Activated T-cell treated with anti-CD3 and anti-CD28 coated beads, Interleukin-2, amount 50 U/mL, for 1 hour (primary cell): ENCODE measurements at regions not wholly inside any gene's neighbourhood (a gene's known extent, or its start where the extent isn't known, plus 50 kb on each side); places are given as distances from the start of the nearest gene placed in this dataset.

Experiments
- DNase-seq: peaks from one replicate; pipeline ENCODE4 v3.0.0-alpha.2; 2020

DNA sequence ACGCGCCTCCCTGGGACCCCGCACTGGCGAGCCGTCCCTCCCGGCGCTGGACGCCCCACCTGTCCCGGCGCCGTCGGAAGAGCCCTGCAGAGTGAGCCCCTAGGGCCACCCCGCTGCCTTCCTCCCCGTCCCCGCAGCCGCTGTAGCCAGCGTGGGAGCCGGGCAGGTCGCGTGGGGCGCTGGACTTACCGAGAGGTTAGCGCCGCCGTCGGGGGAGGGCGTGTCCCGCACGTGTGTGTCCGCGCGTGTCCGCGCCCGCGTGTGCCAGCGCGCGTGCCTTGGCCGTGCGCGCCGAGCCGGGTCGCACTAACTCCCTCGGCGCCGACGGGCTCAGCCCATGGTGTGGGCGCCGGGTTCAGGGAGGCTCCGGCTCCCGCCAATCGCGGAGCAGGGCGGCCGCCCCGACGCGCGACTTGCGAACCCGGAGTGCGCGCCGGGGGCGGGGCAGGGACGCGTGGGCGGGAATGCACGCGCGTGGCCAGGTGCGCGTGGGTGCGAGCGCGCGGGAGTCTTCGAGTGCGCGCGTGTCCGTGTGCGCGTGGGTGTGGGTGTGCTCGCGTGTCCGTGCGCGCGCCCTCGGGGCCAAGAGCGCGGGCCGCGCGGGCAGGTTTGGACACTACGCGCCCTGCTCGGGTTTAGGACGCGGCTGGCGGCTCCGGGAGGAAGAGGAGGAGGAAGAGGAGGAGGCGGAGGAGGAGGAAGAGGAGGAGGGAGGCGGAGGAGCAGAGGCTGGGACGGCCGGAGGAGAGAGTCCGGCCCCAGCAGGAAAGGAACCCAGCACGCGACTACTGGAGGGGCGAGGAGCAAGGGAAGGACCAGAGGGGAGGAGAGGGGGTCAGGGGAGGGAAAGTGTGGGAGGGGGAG is 145.2 kb upstream of the ETS2 start:
- DNase-seq, result no peak

DNA sequence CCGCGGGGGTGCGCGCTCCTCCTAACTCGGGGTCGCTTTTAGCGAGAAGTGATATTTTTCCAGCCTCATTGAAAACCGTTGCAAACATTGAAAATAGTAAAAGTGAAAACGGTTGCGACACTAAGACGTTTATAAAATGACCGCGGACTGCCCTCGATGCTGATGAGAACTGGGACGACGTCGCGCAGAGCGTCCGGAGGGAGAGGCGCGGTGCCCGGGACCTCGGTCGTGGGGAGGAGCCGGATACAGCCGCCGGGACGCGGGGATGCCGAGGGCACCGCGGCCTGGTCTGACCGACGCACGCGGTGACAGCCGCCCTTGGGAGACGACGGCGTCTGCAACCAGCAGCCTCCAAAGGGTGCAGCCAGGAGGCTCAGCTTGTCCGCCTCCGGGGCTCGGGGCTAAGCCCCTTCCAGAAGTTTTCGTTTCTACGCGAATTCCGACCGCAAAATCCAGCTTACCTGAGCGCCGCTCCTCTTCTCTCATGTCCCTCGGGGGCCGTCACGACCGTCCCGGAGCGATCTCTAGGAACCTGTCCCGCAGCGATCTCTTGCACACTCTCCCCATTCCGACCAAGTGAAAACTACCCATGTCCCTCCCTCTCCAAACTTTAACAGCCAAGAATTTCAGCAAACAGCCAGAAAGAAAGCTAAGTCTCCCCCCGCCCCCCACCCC is 144.4 kb upstream of the ETS2 start:
- no peak for DNase-seq

DNA sequence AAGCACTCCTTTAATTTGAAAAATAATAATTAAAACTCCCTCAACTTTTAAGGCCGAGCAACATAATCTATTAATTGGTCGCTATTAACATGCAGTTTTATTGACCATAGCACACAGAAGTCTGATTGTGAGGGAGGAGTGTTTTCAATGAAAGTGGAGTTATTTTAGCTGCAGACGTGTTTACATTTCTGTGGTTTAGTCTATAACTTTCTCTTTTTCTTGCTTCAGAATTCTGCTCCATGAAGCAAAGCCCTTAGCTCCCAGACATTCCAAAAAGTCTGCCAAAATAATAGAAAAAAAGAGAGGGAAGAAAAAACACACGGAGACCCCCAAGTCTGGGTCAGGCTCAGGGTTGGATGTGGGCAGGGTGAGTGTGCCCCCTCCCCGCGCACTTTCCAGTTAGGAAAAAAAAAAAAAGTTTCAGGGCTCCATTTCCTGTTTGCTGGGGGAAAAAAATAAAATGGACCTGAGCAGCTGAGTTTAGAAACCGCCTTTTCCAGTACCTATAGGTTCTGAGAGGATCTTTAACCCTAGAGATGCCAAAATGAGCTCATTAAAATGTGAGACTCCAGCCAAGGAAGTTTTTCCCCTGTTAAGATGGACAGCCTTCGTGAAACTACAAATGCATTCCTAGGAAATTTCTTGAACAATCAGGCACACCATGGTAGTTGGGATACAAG is 143.7 kb upstream of the ETS2 start:
- DNase-seq, result no peak

DNA sequence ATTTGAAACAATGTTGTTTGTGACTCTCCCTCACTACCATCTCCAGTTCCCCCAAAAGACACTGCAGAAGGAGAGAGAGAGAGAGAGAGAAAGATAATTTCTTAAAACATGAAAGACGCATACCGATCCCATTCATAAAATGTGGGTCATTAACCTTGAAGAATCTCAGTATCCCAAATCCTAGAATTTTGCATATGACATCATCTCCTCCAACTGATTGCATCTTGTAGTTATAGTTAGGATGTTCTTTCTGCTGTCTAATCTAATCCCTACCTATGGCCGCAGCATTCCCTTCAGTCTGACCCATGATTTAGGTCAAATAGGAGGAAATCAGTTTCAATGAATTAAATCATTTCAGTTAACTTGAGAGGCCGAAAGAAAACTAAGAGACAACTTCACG is 142.4 kb upstream of the ETS2 start:
- DNase-seq, result no peak

DNA sequence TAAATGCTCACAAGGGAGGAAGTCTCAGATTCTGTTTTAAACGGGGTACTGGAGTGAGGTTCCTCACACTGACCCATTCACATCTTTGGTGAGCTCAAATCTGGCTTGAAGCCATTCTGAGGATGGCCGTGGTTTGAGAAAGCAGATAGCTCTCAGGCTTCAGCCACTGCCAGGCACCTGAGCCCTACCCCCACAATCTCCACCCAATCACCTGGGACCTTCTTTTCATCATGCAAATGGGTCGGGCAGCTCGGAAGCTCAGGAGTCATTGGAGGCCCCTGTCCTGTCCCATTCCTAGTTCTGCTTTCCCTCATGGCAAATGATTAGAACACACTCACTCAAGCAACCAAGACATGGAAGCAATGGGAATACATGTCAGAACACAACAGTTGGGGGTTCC is 141.4 kb upstream of the ETS2 start:
- DNase-seq, result no peak

DNA sequence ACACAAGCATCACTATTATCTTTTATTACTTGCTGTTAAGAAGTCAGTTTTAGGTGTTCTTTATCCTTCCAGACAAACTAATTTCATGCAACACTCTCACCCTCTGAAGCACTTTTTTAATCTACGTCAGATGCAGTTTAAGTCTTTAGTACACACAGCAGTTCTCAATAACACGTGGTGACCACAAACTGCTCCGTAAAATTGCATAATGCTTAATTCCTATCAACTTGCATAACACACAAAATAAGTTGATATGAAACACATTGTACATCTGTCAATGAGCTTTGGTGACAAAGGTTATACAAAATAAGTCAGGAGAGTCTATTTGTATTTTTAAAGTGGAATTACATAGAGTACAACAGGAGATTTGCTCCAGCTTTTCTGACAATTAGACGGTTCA is 140.9 kb upstream of the ETS2 start:
- no peak for DNase-seq

DNA sequence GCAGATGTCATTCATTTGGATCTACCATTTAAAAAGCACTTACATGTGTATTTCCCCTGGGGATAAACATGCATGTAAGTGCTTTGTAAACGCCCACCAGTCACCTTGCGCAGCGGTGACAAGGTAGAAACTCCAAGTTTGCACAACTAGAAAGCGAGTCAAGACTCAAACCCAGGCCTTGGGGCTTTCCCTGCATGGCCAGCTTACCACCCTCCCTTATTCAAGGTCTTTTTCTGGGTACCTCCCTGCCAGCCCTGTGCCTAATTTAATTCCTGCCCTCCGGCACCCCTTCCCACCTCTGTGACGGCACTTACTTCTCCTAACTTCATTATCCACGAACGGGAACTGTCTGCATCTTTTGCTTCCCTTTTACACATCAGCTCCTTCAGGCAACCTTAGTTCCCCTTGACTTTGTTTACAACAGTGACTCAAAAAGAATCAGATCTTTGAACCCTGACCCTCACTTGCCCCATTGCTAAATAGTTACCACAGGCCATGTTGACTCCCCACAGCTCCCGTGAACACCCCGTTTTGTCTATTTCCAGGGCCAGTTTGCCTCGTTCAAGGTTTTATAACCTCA is 138.3 kb upstream of the ETS2 start:
- DNase-seq, result no peak

DNA sequence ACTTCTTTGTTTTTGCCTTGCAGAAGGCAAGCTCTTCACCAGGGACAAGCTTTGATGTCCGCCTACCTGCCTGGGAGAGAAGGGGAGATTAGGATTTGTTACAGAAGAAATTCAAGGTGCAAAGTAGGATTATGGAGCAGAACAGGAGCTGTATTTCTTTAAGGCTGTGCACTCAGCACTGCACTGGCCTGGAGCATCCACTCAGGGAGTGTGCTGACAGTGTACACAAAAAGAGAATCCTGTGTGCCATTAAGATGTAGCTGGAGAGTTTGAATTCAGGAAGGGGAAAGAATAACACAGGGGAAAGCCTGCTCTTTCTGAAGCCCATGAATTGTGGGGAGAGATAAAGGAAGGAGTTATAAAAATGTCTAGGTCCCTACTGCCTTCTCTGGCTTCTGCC is 137.7 kb upstream of the ETS2 start:
- no peak for DNase-seq

DNA sequence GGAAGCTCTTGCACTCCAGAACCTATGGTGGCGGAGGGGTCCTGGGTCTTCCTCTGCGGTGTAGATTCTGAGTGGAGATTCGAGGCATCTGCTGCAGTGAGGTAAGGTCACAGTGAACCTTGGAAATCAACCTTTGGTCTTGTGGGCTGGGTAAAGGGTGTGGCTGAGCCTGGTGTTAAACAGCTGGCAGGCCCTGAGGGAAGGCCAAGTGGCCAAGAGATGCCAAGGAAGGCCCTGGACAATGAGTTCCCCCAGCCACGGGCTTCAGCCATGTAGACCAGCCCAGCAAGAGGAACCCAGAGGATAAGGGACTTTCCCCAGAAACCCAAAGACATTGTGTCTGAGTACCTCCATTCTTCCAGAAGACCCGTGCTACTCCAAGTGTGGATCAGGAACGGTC is 137.2 kb upstream of the ETS2 start:
- DNase-seq, result no peak

DNA sequence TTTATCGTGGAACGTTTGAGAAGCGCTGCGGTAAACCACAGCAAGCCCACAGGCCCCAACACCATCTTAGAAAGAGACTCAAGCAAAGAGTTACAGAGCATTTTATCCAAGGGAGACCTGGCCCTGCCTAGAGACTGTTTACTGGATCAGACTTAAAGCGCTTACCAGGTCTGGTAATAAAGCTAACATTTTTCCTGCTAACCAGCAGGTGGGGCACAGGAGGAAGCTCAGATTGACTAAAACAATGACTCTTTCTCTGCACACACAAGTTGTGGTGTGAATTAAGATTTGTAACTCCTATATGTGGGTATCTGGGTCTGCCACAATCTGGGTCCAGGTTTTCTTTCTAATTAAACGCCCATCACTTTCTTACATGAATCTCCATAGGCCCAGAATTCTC is 136.5 kb upstream of the ETS2 start:
- no peak for DNase-seq

DNA sequence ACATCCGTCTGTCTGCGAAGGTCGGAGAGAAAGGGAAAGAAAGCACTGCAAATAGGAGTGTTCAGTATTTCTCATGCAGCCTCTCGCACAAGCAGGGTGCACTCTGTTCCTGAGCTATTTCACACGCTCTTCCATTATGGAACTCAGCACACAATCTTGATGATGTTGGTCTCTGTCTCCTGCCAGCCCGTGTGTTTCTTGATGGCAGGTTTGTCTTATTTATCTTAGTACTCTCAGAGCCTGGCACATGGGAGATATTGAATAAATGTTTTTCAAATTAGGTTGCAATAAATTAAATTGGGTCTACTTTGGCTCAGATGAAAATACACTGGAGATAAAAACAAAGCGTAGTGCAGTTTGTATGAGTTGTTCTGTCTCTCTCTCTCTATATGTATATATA is 134.9 kb upstream of the ETS2 start:
- DNase-seq, result no peak

DNA sequence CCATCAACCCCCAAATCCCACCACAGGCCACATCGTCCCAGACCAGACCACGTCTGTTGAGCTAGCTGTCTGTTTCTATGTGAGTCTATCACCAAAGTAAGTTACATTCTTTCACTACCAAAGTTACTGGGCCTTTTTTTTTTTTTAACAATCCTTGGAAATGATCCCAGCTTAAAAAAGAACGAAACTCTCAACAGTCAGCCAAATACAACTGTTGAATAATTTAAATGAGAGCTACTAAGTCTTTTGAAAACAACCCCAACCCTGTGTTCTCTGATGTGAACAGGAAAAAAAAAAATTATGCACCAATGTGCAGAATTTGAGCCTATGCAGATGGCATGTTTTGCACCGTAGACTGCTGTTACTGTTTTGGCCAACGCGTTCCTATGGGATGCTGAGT is 134.0 kb upstream of the ETS2 start:
- no peak for DNase-seq

DNA sequence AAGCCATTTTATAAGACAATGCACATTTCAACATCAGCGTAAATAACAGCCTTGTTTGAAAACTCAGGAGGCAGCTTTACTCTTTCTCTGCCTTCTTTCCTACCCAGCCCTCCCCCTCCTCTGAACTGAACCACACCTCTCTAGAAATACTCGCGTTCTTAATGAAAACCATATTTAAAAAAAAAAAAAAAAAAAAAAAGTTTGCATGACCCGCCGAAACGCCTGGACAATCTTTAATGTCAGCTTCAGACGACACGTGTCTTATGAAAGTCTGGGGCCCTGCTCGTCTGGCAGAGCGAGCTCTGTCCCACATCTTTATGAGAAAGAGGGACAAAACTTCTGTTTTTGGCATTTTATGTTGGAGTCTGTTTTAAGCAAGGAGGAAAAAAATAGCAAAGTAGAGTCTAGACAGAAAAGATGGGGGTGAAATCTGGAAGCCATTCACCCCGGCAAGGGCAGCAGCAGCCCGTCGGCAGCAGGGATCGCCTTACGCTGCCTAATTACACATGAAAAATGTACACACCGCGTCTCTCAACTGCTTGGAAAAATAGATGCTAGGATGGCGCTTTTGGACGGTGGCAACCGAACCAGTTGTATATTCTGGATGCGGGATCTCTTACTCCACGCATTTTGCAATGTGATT is 130.4 kb upstream of the ETS2 start:
- no peak for DNase-seq

DNA sequence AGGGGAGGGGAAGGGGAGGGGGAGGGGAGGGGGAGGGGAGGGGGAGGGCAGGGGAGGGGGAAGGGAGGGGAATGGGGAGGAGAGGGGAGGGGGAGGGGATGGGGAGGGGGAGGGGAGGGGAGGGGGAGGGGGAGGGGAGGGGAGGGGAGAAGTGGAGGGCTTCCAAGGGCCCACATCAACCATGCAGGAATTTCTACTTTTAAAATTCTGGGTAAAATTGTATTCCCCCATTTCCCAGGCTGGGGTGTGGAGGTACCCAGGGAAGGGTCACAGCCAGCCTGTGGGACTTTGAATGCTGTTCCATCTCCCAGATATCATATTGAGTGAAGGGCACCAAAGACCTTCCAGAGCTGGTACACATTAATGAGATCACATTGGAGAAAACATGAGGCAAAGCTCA is 126.9 kb upstream of the ETS2 start:
- no peak for DNase-seq

DNA sequence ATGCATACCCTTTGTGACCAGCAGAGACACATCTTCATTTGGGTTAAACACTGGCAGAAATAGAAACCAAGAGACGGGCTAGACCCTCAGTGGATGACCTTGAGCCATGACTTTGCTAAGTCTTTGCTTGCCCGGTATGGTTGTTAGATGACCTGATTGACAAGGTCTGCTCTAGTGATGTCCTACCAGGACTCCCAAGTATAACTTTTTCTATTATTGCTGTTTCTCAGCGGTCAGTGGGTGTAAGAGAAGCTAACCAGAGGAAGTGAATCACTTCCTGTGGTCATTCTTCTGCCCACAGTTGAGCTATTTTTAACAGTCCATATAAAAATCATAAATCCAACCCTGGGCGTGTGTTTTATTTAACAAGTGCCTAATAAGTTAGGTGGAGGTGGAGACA is 126.2 kb upstream of the ETS2 start:
- no peak for DNase-seq

DNA sequence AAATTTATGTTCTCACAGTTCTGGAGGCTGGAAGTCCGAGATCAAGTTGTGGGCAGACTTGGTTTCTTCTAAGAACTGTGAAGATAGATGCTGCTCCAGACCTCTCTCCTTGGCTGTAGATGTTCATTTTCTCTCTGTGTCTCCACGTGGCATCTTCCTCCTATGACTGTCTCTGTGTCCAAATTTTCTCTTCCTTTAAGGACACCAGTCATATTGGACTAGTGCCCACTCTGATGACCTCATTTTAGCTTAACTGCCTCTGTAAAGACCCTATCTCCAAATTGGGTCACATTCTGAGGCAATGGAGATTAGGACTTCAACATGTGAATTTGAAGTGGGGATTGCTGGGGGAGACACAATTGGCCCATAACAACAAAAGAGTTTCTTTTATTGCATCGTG is 125.3 kb upstream of the ETS2 start:
- no peak for DNase-seq

DNA sequence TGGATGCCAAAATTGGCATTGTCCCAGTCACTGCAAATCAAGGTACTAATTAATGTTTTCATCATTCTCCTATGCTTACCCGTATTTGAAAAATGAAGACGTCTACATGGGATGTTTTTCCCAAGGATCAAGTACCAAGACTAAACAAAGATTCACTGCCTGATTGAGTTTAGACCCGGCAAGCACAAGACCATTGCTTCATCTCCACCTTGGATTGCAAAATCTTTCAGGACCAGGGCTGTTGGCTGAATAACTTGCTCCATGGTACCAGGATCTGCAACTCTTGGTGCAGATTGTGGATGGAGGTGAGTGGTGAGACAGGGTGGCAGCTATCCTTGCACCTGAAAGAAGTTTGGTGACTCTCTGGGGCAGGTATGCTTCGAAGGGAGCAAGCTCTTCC is 122.5 kb upstream of the ETS2 start:
- DNase-seq, result no peak

DNA sequence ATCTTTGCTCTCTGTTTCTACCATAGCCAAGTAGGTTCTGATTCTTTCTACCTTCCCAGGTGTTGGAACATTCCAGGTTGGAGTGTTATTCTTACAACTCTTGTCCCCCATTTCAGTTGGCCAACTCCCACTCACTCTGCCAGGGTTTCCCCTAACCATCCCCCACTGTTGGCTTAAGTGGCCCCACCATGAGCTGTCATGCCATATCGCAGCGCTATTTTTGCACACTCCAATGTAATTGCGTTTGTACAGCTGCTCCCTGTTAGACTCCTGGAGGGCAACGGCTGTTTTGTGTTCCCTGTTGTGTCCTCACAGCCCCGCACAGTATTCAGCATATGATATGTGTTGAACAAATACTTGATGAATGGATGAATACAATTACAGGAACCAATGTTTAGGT is 117.7 kb upstream of the ETS2 start:
- DNase-seq, result no peak

DNA sequence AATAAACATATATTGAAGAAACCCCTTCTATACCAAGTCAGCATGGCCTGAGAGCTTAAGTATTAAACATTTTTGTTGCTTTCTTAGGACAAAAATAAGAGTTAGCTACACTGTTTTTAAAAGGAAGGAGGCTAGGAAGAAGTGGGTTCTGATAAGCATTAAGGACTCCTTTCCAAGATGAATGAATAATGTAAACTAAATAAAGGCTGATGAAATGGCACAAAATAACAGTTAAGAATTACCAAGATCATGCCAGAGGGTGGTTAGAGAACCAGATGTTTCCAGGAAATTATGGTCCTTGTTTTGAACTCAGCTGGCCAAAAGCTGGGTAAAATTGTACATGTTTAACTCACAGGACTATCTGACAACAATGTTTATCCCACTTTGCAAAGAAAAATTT is 114.1 kb upstream of the ETS2 start:
- no peak for DNase-seq

DNA sequence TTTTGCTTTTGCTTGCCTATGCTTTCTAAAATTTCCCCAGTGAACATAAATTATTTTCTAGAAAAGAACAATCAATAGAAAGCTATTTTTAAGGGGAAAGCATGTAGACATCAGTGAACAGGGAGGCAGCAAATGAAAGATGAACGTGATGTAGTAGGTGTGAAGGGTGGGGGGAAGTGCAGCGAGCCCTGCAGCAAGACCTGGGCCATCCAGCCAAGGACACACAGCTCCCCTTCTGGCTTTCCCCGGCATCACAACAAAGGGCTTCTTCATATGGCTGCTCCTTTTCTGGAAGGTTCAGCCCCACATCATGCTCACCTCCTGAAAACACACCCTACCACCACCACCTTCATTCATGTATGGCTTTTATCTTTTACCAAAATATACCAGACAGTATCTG is 109.2 kb upstream of the ETS2 start:
- no peak for DNase-seq

DNA sequence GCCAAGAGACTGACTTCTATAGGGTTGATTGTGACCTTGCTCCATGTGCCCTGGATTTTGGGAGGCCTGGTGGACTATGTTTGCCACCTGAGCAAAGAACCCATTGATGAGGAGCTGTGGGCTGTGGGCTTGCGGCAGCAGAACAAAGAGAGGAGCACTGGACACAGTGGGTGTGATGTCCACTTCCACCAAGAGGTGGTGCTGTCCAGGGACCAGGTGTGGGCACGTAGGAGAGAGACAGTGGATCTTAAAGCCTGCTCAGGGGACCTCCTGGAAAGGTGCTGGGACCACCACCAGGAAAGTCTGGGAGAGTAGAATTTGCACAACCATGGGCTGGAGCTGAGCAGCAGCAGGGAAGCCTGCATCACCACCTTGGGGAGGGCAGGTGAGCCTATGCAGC is 106.7 kb upstream of the ETS2 start:
- no peak for DNase-seq

DNA sequence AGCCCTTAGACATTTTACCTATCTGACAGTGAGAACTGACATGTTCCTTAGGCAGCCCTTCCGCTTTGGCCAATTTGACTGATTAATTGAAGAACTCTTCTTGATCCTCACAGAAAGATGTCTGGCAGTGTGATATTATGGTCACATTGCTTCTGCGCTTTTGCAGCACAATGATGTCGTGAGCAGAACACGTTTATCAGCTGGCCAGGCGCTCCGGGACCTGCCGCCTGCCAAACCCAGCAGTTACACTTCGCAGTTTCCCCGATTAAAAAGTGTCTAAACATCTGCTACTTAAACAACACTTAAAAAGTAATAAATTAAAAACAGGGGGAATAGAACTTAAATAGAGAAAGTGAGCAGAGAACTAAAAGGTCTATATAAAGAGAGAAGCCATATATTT is 103.5 kb upstream of the ETS2 start:
- DNase-seq, result no peak

DNA sequence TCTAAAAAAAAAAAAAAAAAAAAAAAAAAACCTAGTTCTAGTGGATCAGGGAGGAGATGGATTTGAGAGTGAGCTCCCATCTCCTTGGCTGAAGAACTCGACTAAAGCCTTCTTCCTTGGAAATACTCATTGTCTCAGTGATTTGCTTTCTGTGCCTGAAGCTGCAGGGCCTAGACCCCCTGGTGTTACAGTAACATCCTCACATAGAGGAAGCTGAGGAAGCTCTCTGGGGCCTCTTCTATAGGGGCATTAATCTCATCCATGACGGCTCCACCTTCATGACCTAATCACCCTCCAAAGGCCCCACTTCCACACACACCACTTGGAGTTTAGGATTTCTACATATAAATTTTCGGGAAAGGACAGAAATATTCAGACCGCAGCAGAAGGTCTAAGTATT is 95.9 kb upstream of the ETS2 start:
- DNase-seq, result no peak
